GM19452 (cell line): ENCODE measurements at regions not wholly inside any gene's neighbourhood (a gene's known extent, or its start where the extent isn't known, plus 50 kb on each side); places are given as distances from the start of the nearest gene placed in this dataset.

Experiments
- ATAC-seq: cut with Tn5 transposase; IDR thresholded peaks from one replicate; pipeline ENCODE4 v1.9.1; 2021; ENCODE audit not compliant: unreplicated experiment

DNA sequence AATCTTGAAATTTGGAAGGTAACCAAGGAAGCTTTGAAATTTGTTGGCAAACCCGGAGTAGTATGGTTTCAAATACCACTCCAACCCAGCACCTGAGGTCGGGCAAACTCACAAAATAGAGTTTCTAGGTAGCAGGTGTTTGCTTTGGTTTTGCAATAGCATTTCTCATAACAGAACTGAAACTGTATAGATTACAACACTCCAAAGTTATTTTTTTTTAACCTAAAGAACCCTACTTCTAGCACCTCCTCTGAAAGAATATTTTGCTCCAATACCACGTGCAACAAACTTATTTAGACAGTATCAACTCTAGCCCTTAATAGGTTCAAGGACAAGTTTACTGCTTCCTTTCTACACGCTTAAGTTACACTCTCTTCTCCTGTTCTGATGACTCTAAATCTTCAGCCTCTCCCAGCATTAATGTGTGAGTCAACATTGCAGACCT, 178.5 kb upstream of the FMN2 start:
- ATAC-seq: no peak

DNA sequence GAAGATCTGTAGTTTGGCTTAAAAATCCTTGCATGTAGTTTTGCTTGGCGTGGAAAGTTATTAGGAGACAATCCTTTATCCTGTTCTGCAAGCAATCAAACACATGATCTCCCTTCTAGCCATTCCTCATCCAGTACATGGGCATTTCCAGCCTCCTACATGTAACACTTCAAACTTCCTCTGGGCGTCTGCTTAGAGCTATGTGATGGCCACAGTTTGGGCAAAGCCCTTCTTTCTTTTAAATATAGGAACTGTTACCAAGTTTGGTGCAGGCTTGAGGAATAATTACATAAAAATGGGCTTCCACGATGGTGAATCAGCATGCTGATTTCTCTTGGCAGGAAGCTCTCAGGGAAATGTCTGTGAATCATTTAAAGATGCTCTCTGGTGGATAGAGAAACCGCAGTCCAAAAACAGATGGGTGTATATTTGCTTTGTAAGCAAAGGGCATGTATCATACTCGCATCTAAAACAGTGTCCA, 176.9 kb upstream of the FMN2 start:
- ATAC-seq: no peak

GRCh38 chr1:239918634-239919033, 173.0 kb upstream of the FMN2 start:
- ATAC-seq: no peak

GRCh38 chr1:239920214-239920613, 171.5 kb upstream of the FMN2 start:
- ATAC-seq: no peak

DNA sequence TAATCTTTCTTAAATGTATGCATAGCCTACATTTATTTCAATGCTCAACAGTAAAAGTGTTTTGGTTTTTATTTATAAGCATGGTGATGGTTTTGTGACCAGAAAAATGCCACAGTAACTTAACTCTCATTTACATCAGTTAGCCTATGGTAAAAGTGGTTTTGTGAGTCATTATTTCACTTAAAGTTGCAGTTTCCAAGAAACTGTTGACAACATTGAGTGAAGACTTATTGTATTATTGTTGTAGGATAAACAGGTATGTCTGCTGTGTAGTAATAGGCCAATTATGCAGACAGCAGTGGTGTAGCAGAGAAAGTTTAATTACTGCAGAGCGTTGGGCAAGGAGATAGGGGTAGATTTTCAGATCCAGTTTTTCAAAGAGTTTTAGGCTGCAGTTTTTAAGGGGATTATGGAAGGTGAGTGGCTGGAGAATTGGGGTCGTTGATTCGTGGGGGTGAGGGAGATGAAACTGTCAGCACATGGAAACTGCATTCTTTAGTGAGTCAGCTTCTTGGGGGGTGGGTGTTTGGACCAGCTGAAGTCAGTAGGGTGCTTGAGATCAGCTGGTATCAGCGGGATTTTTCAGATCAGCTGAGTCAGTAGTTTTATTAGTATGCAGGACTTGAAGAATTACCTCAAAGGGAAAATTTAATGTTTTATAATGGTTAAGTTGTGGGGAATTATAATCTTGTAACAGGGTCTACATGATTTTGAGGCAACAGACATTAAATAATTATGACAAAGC, 168.7 kb upstream of the FMN2 start:
- ATAC-seq: no peak

DNA sequence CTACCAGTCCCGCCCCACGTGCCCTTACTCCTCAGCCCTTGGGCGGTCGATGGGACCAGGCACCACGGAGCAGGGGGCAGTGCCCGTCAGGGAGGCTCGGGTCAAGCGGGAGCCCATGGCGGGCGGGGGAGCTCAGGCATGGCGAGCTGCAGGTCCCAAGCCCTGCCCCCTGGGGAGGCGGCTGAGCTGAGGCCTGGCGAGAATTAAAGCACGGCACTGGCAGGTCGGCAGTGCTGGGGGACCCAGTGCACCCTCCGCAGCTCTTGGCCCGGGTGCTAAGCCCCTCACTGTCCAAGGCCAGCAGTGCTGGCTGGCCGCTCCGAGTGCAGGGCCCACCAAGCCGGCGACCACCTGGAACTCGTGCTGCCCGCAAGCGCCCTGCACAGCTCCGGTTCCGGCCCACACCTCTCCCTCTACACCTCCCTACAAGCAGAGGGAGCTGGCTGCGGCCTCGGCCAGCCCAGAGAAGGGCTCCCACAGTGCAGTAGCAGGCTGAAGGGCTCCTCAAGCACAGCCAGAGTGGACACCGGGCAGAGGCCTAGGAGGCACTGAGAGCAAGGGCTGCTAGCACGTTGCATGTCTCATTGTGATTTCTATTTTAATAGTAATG, 166.8 kb upstream of the FMN2 start:
- no peak for ATAC-seq

GRCh38 chr1:239926184-239926583, 165.5 kb upstream of the FMN2 start:
- no peak for ATAC-seq

DNA sequence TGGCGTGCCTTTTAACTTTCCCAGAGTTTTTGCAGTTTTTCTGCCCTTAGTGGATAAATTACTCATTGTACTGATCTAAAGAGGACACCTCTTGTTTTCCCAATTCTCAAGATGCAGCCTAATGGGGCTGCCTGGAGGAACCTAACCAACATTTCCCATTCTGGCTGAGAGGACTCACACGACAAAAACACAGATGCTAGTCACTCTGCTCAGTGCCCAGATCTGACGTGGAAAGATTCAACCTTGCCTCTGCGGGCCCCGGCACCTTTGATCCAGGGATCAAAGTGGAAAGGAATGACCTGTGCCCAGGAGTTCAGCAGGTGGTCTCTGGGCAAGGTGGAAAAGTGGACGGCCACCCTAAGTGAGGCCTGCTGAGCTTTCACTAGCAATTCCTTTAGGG, 162.4 kb upstream of the FMN2 start:
- no peak for ATAC-seq

DNA sequence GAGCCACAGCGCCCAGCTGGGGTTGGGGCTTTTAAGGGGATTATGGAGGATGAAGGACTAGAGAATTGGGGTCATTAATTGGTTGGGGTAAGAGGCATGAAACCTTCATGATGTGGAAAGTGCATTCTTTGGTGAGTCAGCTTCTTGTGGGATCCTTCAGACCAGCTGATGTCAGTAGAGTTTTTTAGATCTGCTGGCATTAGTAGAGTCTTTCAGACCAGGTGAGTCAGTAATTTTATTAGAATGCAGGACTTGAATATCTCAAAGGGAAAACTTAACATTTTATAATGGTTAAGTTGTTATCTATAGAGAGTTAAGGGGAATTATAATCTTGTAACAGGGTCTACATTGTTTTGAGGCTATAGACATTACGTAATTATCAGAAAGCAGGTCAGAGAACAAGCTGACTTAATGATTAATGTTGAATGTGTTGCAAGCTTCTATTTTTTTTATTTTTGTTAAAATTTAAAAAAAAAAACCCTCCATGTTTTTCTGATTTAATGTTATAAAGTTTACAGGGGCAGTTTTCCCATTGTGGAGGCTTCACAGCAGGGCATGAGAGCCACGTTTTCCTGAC, 160.9 kb upstream of the FMN2 start:
- ATAC-seq: no peak

DNA sequence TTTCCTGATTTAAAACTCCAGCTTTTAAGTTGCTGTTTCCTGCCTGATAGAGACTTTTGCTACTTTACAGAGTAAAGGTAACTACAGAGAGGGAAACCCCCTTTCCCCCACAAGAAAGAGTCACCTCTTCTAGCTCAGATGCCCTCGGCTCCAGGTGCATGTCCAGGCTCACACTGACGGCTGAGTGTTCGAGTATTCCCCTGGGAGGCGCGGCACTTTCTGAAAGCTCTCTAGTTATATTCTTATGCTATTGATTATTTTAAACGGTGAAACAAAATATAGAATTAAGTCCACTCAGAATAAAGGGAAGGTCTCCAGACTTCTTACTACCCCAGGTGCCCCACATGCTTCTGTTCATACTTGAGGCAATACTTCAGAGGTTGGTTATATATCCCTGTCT, 160.3 kb upstream of the FMN2 start:
- no peak for ATAC-seq

DNA sequence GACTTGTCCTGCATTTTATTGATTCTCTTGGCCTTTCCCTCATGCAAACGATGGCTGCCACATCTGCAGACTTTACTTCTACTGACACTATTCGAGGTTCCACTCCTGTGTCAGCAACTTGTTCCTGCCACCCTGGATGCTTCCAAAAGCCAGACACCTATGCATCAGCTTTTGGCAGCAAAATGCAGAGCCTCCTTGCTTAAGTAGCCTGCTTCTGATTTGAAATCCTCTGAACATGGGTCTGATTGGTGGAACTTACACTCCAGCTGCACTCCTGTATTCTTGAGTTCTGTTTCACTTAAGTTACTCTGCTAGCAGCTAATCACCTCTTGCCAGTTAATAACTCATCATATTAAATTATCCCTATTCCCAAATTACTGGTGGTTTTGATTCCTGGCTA, 152.1 kb upstream of the FMN2 start:
- ATAC-seq: no peak

GRCh38 chr1:239943761-239944160, 147.9 kb upstream of the FMN2 start:
- no peak for ATAC-seq

- no peak for ATAC-seq
These were observed 147.0 kb upstream of the FMN2 start for GRCh38 chr1:239944666-239945065.

GRCh38 chr1:239947801-239948200, 143.9 kb upstream of the FMN2 start:
- no peak for ATAC-seq

- peak; percentile 66 for ATAC-seq
These were observed 140.1 kb upstream of the FMN2 start for GRCh38 chr1:239951511-239952140.

DNA sequence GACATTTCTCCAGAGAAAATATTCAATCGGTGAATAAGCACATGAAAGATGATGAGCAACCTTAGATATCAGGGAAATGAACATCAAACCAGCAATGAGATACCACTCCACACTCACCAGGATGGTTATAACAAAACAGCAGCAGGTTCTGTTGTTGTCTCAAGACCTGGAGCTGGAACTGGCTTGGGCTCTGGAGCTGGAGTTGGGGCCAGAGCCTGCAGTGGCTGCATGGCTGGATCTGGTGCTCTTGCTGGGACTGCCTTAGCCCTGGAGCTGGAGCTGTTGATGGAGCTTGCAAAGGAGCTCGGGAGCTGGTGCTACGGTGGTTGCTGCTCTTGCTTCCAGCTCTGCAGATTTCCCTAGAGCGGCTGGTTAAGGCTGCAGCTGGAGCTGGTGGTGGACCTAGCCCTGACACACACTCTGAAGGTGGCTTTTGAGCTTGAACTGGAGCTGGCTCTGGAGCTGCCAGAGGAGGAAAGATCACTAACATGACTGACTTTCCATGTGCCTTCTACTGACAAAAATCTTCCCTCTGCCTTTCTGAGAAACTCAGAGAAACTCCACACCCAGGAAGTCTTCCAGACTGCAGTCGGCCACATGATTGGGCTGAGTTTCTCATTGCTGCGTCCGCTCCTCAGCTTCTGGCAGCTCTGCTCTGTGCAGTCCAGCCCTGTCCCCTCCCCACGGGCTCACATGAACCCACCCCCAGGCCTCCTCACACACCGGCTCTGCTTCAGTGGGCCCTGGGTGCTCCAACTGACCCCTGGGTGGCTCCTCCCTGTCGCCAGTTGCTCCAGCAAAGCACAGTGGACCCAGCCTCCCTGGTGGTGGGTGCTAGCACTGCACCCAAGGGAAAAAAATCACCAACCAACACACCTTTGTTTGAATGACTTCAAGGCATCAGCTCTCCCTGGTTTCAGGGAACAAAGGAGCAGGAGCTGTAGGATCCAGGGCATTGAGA, 139.1 kb upstream of the FMN2 start:
- ATAC-seq: no peak

GRCh38 chr1:239954836-239955235, 136.8 kb upstream of the FMN2 start:
- ATAC-seq: no peak

- no peak for ATAC-seq
These were observed 136.3 kb upstream of the FMN2 start for GRCh38 chr1:239955431-239955830.

- ATAC-seq: no peak
These were observed 135.4 kb upstream of the FMN2 start for GRCh38 chr1:239956263-239956662.

- no peak for ATAC-seq
These were observed 133.6 kb upstream of the FMN2 start for GRCh38 chr1:239958063-239958462.

DNA sequence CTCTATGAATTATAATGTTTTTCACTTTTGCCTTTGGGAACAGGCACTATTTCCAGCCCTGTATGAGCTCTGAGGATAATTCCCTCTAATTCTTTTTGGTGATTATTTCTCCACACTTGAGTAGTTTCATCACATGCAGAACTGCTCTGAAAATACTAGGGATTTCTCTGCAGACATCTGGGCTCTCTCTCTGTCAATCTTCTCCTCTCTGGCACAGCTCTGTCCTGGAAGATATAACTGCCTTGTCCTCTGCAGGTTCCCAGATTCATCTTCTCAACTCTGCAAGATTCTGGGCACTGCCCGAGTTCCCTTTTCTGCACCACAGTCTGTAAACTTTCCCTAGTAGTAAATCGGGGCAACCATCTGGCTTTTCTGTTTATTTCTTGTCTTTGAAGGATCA, 131.3 kb upstream of the FMN2 start:
- ATAC-seq: no peak
